ENCODE measurements at regions not wholly inside any gene's neighbourhood (a gene's known extent, or its start where the extent isn't known, plus 50 kb on each side); places are given as distances from the start of the nearest gene placed in this dataset.
"Not testable (repeated sequence)": the region's sequence is repeated elsewhere in the genome, so short reads cannot be mapped to it uniquely, and the experiment has no call there.

GRCh38 chr4:56134834-56135233 is 186.1 kb downstream of the CEP135 start:
- DNase-seq, result not testable (repeated sequence)

DNA sequence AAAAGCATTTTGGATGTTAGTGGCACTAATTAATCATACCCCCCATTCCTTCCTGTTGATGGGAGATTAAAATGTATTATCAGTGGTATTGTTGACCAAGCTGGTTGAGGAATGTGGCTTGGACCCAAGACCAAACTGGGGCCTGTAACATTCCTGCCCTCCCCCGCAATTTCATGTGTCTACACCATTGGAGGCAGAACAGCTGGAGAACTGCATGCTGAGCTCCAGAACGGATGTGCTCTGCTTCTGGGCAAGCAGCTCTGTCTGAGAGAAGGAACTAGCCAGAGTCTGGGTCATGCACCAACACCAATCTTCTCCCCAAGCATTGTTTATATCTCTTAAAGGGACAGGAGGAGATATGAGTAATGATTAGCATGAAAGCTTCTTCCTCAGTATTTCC is 185.5 kb downstream of the CEP135 start:
- DNase-seq, result no peak

GRCh38 chr4:56132835-56133234 is 184.1 kb downstream of the CEP135 start:
- DNase-seq, result no peak

DNA sequence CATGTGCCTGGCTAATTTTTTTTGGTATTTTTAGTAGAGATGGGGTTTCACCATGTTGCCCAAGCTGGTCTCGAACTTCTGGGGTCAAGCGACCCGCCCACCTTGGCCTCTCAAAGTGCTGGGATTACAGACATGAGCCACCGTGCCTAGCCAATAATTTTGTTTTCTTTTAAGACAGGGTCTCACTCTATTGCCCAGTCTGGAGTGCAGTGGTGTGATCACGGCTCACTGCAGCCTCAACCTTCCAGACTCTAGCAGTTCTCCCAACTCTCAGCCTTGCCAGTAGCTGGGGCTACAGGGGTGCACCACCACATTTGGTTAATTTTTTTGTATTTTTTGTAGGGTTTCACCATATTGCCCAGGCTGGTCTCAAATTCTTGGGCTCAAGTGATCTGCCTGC is 183.4 kb downstream of the CEP135 start:
- DNase-seq, result not testable (repeated sequence)

DNA sequence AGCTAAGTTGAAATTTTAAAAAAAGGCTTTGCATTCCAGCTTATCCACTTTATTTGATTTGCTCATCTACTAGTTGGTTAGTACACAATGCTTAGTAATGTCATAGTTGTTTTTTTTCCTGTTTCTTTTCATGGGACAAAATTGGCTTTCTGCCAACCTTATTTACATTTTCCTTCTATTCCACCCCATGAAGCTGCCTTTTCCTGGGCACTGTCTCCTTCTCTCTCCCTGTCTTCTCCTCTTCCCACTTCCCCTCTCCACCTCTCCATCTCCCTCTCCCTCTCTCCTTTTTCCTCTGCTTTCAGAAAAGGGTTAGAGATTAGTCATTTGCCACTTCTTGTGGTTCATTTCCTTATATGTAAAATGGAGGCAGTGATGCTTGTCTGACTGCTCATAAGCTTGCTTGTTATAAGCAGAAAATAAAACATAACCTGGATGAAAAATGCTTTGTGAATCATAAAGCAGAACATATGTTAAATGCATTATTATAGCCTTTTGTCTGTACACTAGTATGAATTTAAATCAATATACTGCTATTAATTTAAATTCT is 181.9 kb downstream of the CEP135 start:
- no peak for DNase-seq

DNA sequence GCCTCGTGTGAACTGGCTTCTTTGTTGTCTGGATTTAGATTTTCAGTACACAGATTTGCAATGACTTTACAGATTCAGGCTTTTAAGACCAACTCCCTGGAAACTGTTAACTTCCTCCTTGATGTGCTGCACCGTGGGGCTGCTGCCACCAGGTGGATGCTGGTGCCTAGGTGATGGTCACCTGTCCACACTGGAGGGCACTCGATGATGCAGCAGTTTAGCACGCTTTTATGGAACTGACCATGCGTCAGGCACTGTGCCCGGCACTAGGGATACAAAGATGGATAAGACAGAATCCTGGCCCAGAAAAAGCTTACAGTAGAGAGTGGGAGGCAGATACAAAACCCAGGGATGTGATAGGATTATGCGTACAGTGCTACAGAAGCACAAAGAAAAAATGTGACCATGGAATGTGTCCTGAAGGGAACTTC is 180.7 kb downstream of the CEP135 start:
- no peak for DNase-seq

DNA sequence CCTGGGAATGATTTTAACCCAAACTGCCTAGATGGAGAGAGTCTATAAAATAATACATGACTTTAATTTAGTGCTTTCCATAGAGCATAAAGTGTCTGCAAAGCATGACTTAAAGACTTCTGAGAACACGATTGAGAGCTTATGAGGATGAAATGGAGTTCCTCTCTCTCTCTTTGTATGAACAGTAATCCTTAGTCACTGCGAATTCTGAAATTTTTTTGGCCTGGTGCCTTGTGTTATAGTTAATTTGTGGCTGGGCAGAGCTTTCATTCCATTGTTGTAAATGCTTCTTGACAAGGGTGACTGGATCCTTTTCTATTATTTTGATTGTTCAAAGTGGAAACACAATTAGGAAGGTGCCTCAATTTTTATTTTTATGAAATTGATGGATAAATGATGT is 179.5 kb downstream of the CEP135 start:
- no peak for DNase-seq

- no peak for DNase-seq
Measured at GRCh38 chr4:56127716-56128115, 179.0 kb downstream of the CEP135 start.

- no peak for DNase-seq
Measured at GRCh38 chr4:56123547-56123946, 174.8 kb downstream of the CEP135 start.

- no peak for DNase-seq
Measured at GRCh38 chr4:56123051-56123450, 174.3 kb downstream of the CEP135 start.

DNA sequence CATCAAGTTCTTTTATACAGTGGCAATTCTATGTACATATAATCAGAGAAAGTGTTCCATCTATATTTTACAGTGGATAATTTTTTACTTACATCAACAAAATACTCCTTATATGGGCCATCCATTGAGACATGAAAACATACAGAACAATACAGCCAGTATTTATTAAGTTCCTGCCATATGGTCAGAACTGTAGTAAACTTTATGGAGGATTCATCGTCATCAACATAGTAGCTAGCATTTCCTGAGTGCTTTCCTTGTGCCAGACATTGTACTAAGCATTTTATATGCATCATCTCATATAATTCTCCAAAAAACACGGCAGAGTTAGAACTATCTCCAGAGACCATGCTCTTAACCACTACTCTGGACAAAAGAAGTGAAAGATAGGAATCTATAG is 170.1 kb downstream of the CEP135 start:
- DNase-seq, result no peak

GRCh38 chr4:56118055-56118454 is 169.3 kb downstream of the CEP135 start:
- DNase-seq, result no peak

- no peak for DNase-seq
Measured at GRCh38 chr4:56115898-56116297, 167.2 kb downstream of the CEP135 start.

DNA sequence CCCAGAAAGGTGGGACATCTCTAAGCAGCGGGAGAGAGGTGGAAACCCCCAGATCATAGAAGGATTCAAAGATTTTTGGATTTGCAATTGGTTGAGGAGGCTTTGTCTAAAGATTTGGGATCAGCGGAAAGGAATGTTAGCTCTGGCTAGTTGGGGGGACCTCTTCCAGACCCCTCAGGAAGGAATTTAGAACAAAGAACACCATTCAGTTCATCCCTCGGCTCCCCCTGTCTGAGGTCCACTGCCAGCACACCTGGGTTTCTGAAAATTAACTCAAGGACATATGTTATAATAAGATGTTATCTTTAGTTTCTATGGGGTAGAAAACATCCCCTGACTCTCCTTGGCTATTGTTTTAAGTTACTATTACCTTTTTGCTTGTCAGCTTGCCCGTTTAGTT is 163.6 kb downstream of the CEP135 start:
- no peak for DNase-seq

DNA sequence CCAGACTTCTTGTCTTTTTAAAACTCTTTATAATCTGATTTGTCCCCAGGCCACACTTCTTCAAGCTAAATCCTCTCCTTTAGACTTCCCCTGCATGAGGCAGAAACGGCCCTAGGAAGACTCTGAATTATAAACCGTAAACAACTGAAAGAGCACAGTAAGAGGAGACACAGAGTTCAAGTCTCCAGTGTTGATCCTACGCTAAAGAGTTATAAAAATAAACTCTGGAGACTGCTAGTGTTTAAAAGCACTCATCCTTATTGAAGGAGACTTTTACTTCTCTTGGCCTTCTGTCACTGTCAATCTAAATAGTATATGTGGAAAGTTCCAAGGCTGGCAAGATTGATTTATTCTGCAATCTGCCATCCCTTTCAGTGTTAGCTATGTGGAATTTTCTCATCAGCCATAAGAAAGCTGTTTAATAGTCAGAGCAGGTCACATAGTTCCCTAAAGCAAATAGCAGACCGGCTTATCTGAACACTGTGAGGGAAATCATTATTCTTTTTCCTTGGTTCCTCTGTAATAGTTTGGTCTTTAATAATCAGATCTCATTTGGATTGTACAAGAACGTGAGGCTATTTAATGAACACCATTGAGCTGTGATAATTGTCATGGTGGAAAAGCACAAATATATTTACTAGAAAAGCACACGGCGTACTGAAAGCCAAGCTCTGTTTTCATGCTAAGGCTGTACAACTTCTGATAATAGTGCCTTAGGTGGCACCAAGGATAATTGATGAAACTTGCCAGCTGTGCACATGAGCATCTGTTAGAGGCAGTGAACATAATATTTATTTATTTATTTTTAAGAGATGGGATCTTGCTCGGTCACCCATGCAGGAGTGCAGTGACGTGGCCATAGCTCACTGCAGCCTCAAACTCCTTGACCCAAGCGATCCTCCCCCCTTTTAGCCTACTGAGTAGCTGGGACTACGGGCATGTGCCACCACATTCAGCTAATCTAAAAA is 157.7 kb downstream of the CEP135 start:
- no peak for DNase-seq

DNA sequence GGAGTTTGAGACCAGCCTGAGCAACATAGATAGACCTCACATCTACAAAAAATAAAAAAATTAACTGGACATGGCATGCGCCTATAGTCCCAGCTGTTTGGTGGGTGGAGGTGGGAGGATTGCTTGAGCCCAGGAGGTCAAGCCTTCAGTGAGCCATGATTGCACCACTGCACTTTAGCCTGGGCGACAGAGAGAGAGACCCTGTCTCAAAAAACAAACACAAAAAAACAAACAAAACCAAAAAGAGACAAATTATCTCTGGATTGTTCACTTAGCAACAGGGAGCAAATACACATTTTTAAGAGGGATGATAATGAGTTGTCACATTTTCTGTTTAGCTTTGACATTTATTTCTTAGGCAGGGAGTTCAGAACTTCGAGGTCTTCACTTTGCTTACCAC is 155.4 kb downstream of the CEP135 start:
- no peak for DNase-seq

DNA sequence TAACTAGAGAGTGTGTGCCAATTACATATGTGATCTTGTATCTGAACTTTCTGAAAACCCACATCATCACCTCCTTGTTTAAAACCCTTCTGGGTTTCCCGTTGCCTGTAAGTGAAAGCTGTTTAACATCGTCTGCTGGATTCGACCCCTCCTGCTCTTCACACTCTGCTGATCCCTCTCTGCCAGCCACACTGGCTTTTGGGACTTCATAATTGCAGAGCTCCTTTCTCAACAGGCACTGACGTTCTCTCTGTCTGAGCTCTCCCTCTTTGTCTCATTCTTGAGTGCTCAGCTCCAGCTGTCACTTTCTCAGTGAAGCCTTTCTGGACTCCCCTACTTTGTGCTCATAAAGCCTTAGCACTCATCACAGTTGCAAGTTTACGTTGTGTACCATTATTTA is 153.9 kb downstream of the CEP135 start:
- DNase-seq, result no peak

GRCh38 chr4:56099378-56099786 is 150.6 kb downstream of the CEP135 start:
- no peak for DNase-seq

DNA sequence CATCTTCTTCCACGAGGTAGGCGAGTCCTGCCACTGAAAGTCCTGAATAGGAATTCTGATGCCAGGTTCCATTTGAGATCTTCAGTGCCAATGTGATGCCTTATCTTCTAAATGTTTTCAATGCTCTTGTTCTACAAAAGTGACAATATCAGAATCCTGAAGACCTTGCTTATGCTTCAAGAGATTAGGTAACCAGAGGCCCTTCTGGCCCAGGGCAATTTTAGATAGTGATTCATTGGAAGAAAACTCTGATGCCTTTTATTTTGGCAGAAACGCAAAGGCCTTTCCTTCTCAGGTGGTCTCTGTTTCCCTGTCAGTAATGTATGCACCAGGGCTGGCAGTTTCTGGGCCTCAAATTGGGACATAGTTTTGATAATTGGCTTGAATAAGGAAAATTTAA is 144.8 kb downstream of the CEP135 start:
- DNase-seq, result no peak

DNA sequence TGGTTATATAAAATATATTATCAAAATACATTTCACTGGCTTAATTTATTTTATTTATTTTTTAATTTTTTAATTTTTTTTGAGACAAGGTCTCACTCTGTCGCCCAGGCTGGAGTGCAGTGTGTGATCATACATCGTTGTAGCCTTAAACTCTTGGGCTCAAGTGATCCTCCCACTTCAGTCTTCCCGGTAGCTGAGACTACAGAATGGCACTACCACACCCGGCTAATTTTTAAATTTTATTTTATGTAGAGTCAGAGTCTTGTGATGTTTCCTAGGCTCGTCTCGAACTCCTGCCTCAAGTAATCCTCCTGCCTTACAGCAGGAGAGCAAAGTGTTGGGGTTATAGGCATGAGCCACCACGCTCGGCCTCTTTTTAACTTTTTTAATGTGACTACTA is 143.8 kb downstream of the CEP135 start:
- no peak for DNase-seq

- DNase-seq, result no peak
Measured at GRCh38 chr4:56086561-56086960, 137.8 kb downstream of the CEP135 start.

- no peak for DNase-seq
Measured at GRCh38 chr4:56086073-56086541, 137.4 kb downstream of the CEP135 start.

- no peak for DNase-seq
Measured at GRCh38 chr4:56085275-56085674, 136.5 kb downstream of the CEP135 start.

- DNase-seq, result no peak
Measured at GRCh38 chr4:56084851-56085250, 136.1 kb downstream of the CEP135 start.
